Neural crest cell (in vitro differentiated cells): ENCODE measurements at regions not wholly inside any gene's neighbourhood (a gene's known extent, or its start where the extent isn't known, plus 50 kb on each side); places are given as distances from the start of the nearest gene placed in this dataset.

Experiments
- DNase-seq: peaks from one replicate; pipeline ENCODE4 v3.0.0; 2021; ENCODE audit warnings: low read depth, mixed read lengths, low spot score
- H3K27ac Mint-ChIP-seq: one replicate; pipeline ENCODE4 v1.8.0; 2021; ENCODE audit warnings: mild to moderate bottlenecking, mixed read lengths; ENCODE audit not compliant: unreplicated experiment
- H3K27me3 Mint-ChIP-seq: 2 replicates; pipeline ENCODE4 v1.8.0; 2021; ENCODE audit warnings: low read depth, mild to moderate bottlenecking, mixed read lengths
- H3K36me3 Mint-ChIP-seq: 2 replicates; pipeline ENCODE4 v1.8.0; 2021; ENCODE audit warnings: low read depth, mild to moderate bottlenecking, mixed read lengths
- H3K4me1 Mint-ChIP-seq: 2 replicates; pipeline ENCODE4 v1.8.0; 2021; ENCODE audit warnings: mixed read lengths
- H3K4me3 Mint-ChIP-seq: one replicate; pipeline ENCODE4 v1.8.0; 2021; ENCODE audit warnings: mild to moderate bottlenecking, mixed read lengths
- H3K9me3 Mint-ChIP-seq: 2 replicates; pipeline ENCODE4 v1.8.0; 2021; ENCODE audit warnings: mixed read lengths
- CTCF ChIP-seq: fragments of 200-600 bp; sonication (generic); conservative IDR thresholded peaks from 2 replicates; pipeline ENCODE4 v1.5.0; 2021; ENCODE audit warnings: antibody characterized with exemption, mild to moderate bottlenecking

GRCh38 chr6:6533176-6533575 is 55.3 kb upstream of the LY86 start:
- no peak overlapping the region for H3K4me3 Mint-ChIP-seq
- DNase-seq: no peak
- H3K27ac Mint-ChIP-seq: no peak overlapping the region
- no peaks in the 10 kb centered on the region for H3K36me3 Mint-ChIP-seq
- H3K9me3 Mint-ChIP-seq: no peaks in the 10 kb centered on the region
- no peak for TF ChIP-seq CTCF
- H3K27me3 Mint-ChIP-seq: peaks cover 2% of the 10 kb centered on the region
- H3K4me1 Mint-ChIP-seq: no peaks in the 10 kb centered on the region

- no peak overlapping the region for H3K27ac Mint-ChIP-seq
- no peaks in the 10 kb centered on the region for H3K36me3 Mint-ChIP-seq
- no peaks in the 10 kb centered on the region for H3K4me1 Mint-ChIP-seq
- no peak for DNase-seq
- no peak overlapping the region for H3K4me3 Mint-ChIP-seq
- no peak for TF ChIP-seq CTCF
- peaks cover 13% of the 10 kb centered on the region for H3K27me3 Mint-ChIP-seq
- no peaks in the 10 kb centered on the region for H3K9me3 Mint-ChIP-seq
Measured at GRCh38 chr6:6534399-6534798, 54.1 kb upstream of the LY86 start.

- no peaks in the 10 kb centered on the region for H3K4me1 Mint-ChIP-seq
- TF ChIP-seq CTCF: no peak
- DNase-seq: no peak
- H3K36me3 Mint-ChIP-seq: no peaks in the 10 kb centered on the region
- H3K27ac Mint-ChIP-seq: no peak overlapping the region
- H3K4me3 Mint-ChIP-seq: no peak overlapping the region
- peaks cover 5% of the 10 kb centered on the region for H3K9me3 Mint-ChIP-seq
- peaks cover 33% of the 10 kb centered on the region for H3K27me3 Mint-ChIP-seq
Measured at GRCh38 chr6:6537488-6538260, 50.8 kb upstream of the LY86 start.

- H3K27me3 Mint-ChIP-seq: peaks cover 39% of the 10 kb centered on the region
- H3K9me3 Mint-ChIP-seq: peaks cover 8% of the 10 kb centered on the region
- TF ChIP-seq CTCF: no peak
- H3K4me3 Mint-ChIP-seq: no peak overlapping the region
- H3K36me3 Mint-ChIP-seq: peaks cover 2% of the 10 kb centered on the region
- no peaks in the 10 kb centered on the region for H3K4me1 Mint-ChIP-seq
- H3K27ac Mint-ChIP-seq: no peak overlapping the region
- DNase-seq: no peak
Measured at GRCh38 chr6:6538261-6538660, 50.3 kb upstream of the LY86 start.
